K562 (cell line): ENCODE measurements at regions not wholly inside any gene's neighbourhood (a gene's known extent, or its start where the extent isn't known, plus 50 kb on each side); places are given as distances from the start of the nearest gene placed in this dataset.

Source experiments
- ATAC-seq: fragments of 200-7000 bp; cut with Tn5 transposase; 3 replicates; pipeline ENCODE4 v1.9.1; 2020; ENCODE audit warnings: moderate library complexity
- BruUV-seq: library from RNA; stranded (reverse); fragments of 400-500 nt; replicated peaks from 2 replicates; lab custom pipeline; 2021; lab: Mats Ljungman, UMichigan
- CTCF ChIA-PET: fragments of 300-600 bp; formaldehyde crosslinking; extraction: SDS; loops from one replicate; lab custom pipeline; 2021; ENCODE audit warnings: low intra/inter-chr PET ratio; lab: Yijun Ruan, JAX
- POLR2A ChIA-PET: fragments of 300-600, 350-650 bp; sonication (Branson Sonifier 250); formaldehyde crosslinking; extraction: SDS; loops from one replicate; lab custom pipeline; 2021; ENCODE audit warnings: antibody characterized with exemption, inconsistent platforms; lab: Yijun Ruan, JAX
- DNase-seq, 4 experiments: peaks; one replicate each; pipeline versions ENCODE4 v3.0.0 to v3.0.0-alpha.2; 2011 to 2018; ENCODE audit warnings: low spot score in 3 of 4, mixed read lengths in 3 of 4; ENCODE audit errors: extremely low read depth in 1 of 4
- FAIRE-seq: peaks from 2 replicates; lab custom pipeline; 2011; peaks lifted over from hg19 to GRCh38; lab: Jason Lieb, UNC
- H2AFZ ChIP-seq: 2 replicates; pipeline ENCODE4 v1.6.0; 2011; ENCODE audit warnings: low read depth, low read length, control low read depth, inconsistent platforms
- H3K27ac ChIP-seq: fragments of 200-600 bp; 3 replicates; pipeline ENCODE4 v1.8.0; 2011; ENCODE audit warnings: low read depth, mild to moderate bottlenecking, control low read depth, inconsistent platforms, low read length, moderate library complexity, mixed read lengths; ENCODE audit errors: extremely low read depth
- H3K27me3 ChIP-seq, 2 experiments: fragments of 300-600 bp in 1 of 2; 2 replicates in 1 of 2; 3 replicates in 1 of 2; pipeline versions ENCODE4 v1.6.0 to v1.8.0; 2011; ENCODE audit warnings: inconsistent platforms in 2 of 2, low read length in 2 of 2, mild to moderate bottlenecking in 1 of 2, mixed read lengths in 1 of 2, moderate library complexity in 1 of 2; ENCODE audit not compliant: control insufficient read depth in 2 of 2, insufficient read depth in 2 of 2
- H3K36me3 ChIP-seq: fragments of 300-600 bp; 3 replicates; pipeline ENCODE4 v1.8.0; 2011; ENCODE audit warnings: mild to moderate bottlenecking, low read length, inconsistent platforms; ENCODE audit not compliant: control insufficient read depth, insufficient read depth
- H3K4me1 ChIP-seq, 2 experiments: fragments of 200-600 bp in 1 of 2; replicated peaks in 1 of 2; 2 replicates in 1 of 2; 3 replicates in 1 of 2; pipeline versions ENCODE4 v1.5.1 to v1.8.0; 2011; ENCODE audit warnings: inconsistent platforms in 2 of 2, low read length in 2 of 2, mild to moderate bottlenecking in 1 of 2, mixed read lengths in 1 of 2, moderate library complexity in 1 of 2; ENCODE audit not compliant: control insufficient read depth in 2 of 2, insufficient read depth in 2 of 2
- H3K4me2 ChIP-seq: 2 replicates; pipeline ENCODE4 v1.6.1; 2011; ENCODE audit warnings: low read length, control low read depth, inconsistent platforms, mixed read lengths; ENCODE audit not compliant: insufficient read depth
- H3K4me3 ChIP-seq: fragments of 200-600 bp; sonication (generic), shearing (Covaris generic); 2 replicates; pipeline ENCODE4 v1.5.1; 2016; ENCODE audit warnings: control low read depth, inconsistent platforms
- H3K79me2 ChIP-seq: fragments of 200-600 bp; 3 replicates; pipeline ENCODE4 v1.8.0; 2011; ENCODE audit warnings: low read length, inconsistent platforms; ENCODE audit not compliant: control insufficient read depth, insufficient read depth
- H3K9ac ChIP-seq, 2 experiments: 2 replicates each; pipeline versions ENCODE4 v1.6.0 to v1.6.1; 2011; ENCODE audit warnings: low read depth in 2 of 2, low read length in 2 of 2, control low read depth in 1 of 2, inconsistent platforms in 1 of 2, mild to moderate bottlenecking in 1 of 2, mixed read lengths in 1 of 2; ENCODE audit not compliant: insufficient read depth in 1 of 2
- H3K9me1 ChIP-seq: one replicate; pipeline ENCODE4 v1.6.0; 2011; ENCODE audit warnings: inconsistent platforms, mild to moderate bottlenecking, low read length, moderate library complexity; ENCODE audit not compliant: control insufficient read depth, insufficient read depth
- H3K9me3 ChIP-seq: replicated peaks from 2 replicates; pipeline ENCODE4 v1.5.1; 2011; ENCODE audit warnings: low read depth, low read length, inconsistent platforms; ENCODE audit not compliant: control insufficient read depth, insufficient read depth
- H4K20me1 ChIP-seq: replicated peaks from 2 replicates; pipeline ENCODE4 v1.6.1; 2011; ENCODE audit warnings: low read length, inconsistent platforms, mixed read lengths; ENCODE audit not compliant: control insufficient read depth, insufficient read depth
- C11orf30 ChIP-seq: fragments of 450-650 bp; IDR thresholded peaks from 2 replicates; pipeline ENCODE4 v1.6.1; 2016; ENCODE audit warnings: low read depth, mild to moderate bottlenecking
- FOXJ3 ChIP-seq: sonication (generic); formaldehyde crosslinking; IDR thresholded peaks from 2 replicates; pipeline ENCODE4 v1.4.0; 2020; ENCODE audit warnings: mild to moderate bottlenecking, missing genetic modification reagents
- IFI16 ChIP-seq: fragments of 250-450 bp; sonication (Bioruptor Pico); IDR thresholded peaks from 2 replicates; pipeline ENCODE4 v2.1.2; 2022; ENCODE audit warnings: mild to moderate bottlenecking, inconsistent platforms
- IRF9 ChIP-seq: fragments of 450-650 bp; IDR thresholded peaks from 2 replicates; pipeline ENCODE4 v1.6.1; 2016; ENCODE audit warnings: missing biosample characterization, missing genetic modification characterization
- KAT2B ChIP-seq: IDR thresholded peaks from one replicate; pipeline ENCODE4 v1.6.1; 2012; ENCODE audit warnings: low read depth, mild to moderate bottlenecking, control low read depth, inconsistent platforms, low read length, moderate library complexity
- LEF1 ChIP-seq: fragments of 450-650 bp; IDR thresholded peaks from 2 replicates; pipeline ENCODE4 v1.6.1; 2016; ENCODE audit warnings: mild to moderate bottlenecking
- NFIX ChIP-seq: fragments of 250-450 bp; sonication (Bioruptor Pico); IDR thresholded peaks from 2 replicates; pipeline ENCODE4 v1.4.0; 2020; ENCODE audit warnings: low read depth, mild to moderate bottlenecking, moderate library complexity
- OTX1 ChIP-seq: fragments of 450-650 bp; formaldehyde crosslinking; IDR thresholded peaks from 2 replicates; pipeline ENCODE4 v1.4.0; 2022; ENCODE audit warnings: mild to moderate bottlenecking
- PCBP2 ChIP-seq: fragments of 200-400 bp; formaldehyde crosslinking; IDR thresholded peaks from 2 replicates; pipeline ENCODE4 v1.6.1; 2018; ENCODE audit warnings: low read length, low read depth, mild to moderate bottlenecking, moderate library complexity; ENCODE audit not compliant: poor library complexity, severe bottlenecking
- RFX5 ChIP-seq: IDR thresholded peaks from 2 replicates; pipeline ENCODE4 v1.6.1; 2011; ENCODE audit warnings: low read depth, mild to moderate bottlenecking, improper control_type of control experiment, low read length
- RNF2 ChIP-seq: sonication (generic); IDR thresholded peaks from 2 replicates; pipeline ENCODE4 v1.6.1; 2016
- SRSF1 ChIP-seq: fragments of 200-400 bp; formaldehyde crosslinking; IDR thresholded peaks from 2 replicates; pipeline ENCODE4 v1.6.1; 2017; ENCODE audit warnings: mild to moderate bottlenecking, low read depth, low read length, moderate library complexity
- U2AF1 ChIP-seq: fragments of 200-400 bp; formaldehyde crosslinking; optimal IDR thresholded peaks from 2 replicates; pipeline ENCODE3; 2017; ENCODE audit warnings: mild to moderate bottlenecking, low read depth, low read length, moderate library complexity
- ZNF277 ChIP-seq: fragments of 250-450 bp; sonication (Bioruptor Pico); IDR thresholded peaks from 2 replicates; pipeline ENCODE4 v1.8.0; 2022; ENCODE audit warnings: inconsistent platforms, mild to moderate bottlenecking, moderate library complexity, borderline replicate concordance
- ZNF707 ChIP-seq: fragments of 250-450 bp; sonication (Bioruptor Pico); conservative IDR thresholded peaks from 2 replicates; pipeline ENCODE4 v1.8.0; 2022; ENCODE audit warnings: inconsistent platforms, mild to moderate bottlenecking, moderate library complexity
- WGBS: fragments of 100-300 bp; shearing (Covaris generic); methylation state at CpG from one replicate; pipeline ENCODE4 v1.1.6; 2016; ENCODE audit warnings: low coverage, mixed read lengths; ENCODE audit not compliant: insufficient coverage; ENCODE audit errors: missing lambda C conversion rate; 5-methylcytosine and 5-hydroxymethylcytosine counted together
- in situ Hi-C: fragments of 300-500 bp; cut with MboI; formaldehyde crosslinking; loops from 4 replicates; pipeline ENCODE4 v1.15.0; 2018; ENCODE audit warnings: inconsistent platforms, mixed read lengths
- intact Hi-C: fragments of 100-400 bp; cut with micrococcal nuclease; formaldehyde crosslinking; loops from 2 replicates; pipeline ENCODE4 v1.14.2; 2022
- TF ChIP-seq, protein P1 (sequence below): fragments of 250-450 bp; sonication (Bioruptor Pico); IDR thresholded peaks from 2 replicates; pipeline ENCODE4 v1.8.0; 2022; ENCODE audit warnings: moderate library complexity, mild to moderate bottlenecking, inconsistent platforms

GRCh38 chr6:50586331-50586675 is 127.0 kb upstream of the TFAP2D start:
- ATAC-seq (no peak), FAIRE-seq (no peak), DNase-seq (no peak)
- H3K9me3 ChIP-seq, result no peaks in the 10 kb centered on the region
- no peaks in the 10 kb centered on the region for H3K4me1 ChIP-seq
- H3K27me3 ChIP-seq, result no peaks in the 10 kb centered on the region
- no peak overlapping the region for H2AFZ ChIP-seq
- no peak overlapping the region for H3K27ac ChIP-seq
- no peak overlapping the region for H3K4me3 ChIP-seq
- BruUV-seq, result no TSS peak
- no peak overlapping the region for H3K4me2 ChIP-seq
- TF ChIP-seq RFX5 (no peak), ZNF707 (CRISPR knock-in tag) (no peak), OTX1 (CRISPR knock-in tag) (no peak), NFIX (no peak), C11orf30 (no peak), IRF9 (tag) (no peak), PCBP2 (no peak), RNF2 (no peak), KAT2B (no peak), LEF1 (no peak), U2AF1 (no peak), FOXJ3 (CRISPR knock-in tag) (no peak), IFI16 (no peak), ZNF277 (no peak), SRSF1 (no peak)
- TF ChIP-seq, protein P1, sequence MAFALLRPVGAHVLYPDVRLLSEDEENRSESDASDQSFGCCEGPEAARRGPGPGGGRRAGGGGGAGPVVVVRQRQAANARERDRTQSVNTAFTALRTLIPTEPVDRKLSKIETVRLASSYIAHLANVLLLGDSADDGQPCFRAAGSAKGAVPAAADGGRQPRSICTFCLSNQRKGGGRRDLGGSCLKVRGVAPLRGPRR (CRISPR knock-in tag), result no peak
- H4K20me1 ChIP-seq, result no peaks in the 10 kb centered on the region
- ChIA-PET POLR2A (no interaction called here), CTCF (no interaction called here)
- no peaks in the 10 kb centered on the region for H3K9me1 ChIP-seq
- intact Hi-C loops (no loop called here), in situ Hi-C loops (no loop called here)
- H3K36me3 ChIP-seq, result no peaks in the 10 kb centered on the region
- no peak overlapping the region for H3K9ac ChIP-seq
- H3K79me2 ChIP-seq, result no peaks in the 10 kb centered on the region
- WGBS, result 0% methylated on average over 2 of the region's 2 CpGs
